Activated CD4-positive, alpha-beta T cell treated with anti-CD3 and anti-CD28 coated beads for 36 hours (primary cell): ENCODE measurements at regions not wholly inside any gene's neighbourhood (a gene's known extent, or its start where the extent isn't known, plus 50 kb on each side); places are given as distances from the start of the nearest gene placed in this dataset.

Experiments used
- ATAC-seq: fragments of 200-7000 bp; cut with Tn5 transposase; one replicate; pipeline ENCODE4 v1.10.0; 2021; ENCODE audit warnings: mild to moderate bottlenecking, moderate library complexity
- CTCF ChIA-PET: fragments of 350-600 bp; sonication (Branson Sonifier 250); formaldehyde crosslinking; loops from one replicate; lab custom pipeline; 2021; ENCODE audit warnings: antibody characterized with exemption; lab: Charles Lee
- POLR2A ChIA-PET: fragments of 350-600 bp; sonication (Branson Sonifier 250); formaldehyde crosslinking; loops from one replicate; lab custom pipeline; 2021; ENCODE audit warnings: antibody characterized with exemption, inconsistent platforms; lab: Charles Lee
- DNase-seq: peaks from one replicate; pipeline ENCODE4 v3.0.0-alpha.2; 2020
- H3K27ac Mint-ChIP-seq: one replicate; pipeline ENCODE4 v1.8.0; 2021; ENCODE audit warnings: mixed read lengths
- H3K27me3 Mint-ChIP-seq: one replicate; pipeline ENCODE4 v1.8.0; 2021; ENCODE audit warnings: mixed read lengths
- H3K36me3 Mint-ChIP-seq: one replicate; pipeline ENCODE4 v1.8.0; 2021; ENCODE audit warnings: low read depth, mixed read lengths
- H3K4me1 Mint-ChIP-seq: one replicate; pipeline ENCODE4 v1.8.0; 2021; ENCODE audit warnings: mixed read lengths
- H3K4me3 Mint-ChIP-seq: one replicate; pipeline ENCODE4 v1.8.0; 2021; ENCODE audit warnings: mild to moderate bottlenecking, moderate library complexity, mixed read lengths
- H3K9me3 Mint-ChIP-seq: one replicate; pipeline ENCODE4 v1.8.0; 2021; ENCODE audit warnings: low read depth, mixed read lengths
- intact Hi-C, 2 experiments: fragments of 100-400 bp; cut with DNase I in 1 of 2; cut with micrococcal nuclease in 1 of 2; formaldehyde crosslinking; loops; one replicate each; pipeline versions ENCODE4 v1.14.2 to v1.15.1; 2022 to 2024; cut with DNase I, micrococcal nuclease

DNA sequence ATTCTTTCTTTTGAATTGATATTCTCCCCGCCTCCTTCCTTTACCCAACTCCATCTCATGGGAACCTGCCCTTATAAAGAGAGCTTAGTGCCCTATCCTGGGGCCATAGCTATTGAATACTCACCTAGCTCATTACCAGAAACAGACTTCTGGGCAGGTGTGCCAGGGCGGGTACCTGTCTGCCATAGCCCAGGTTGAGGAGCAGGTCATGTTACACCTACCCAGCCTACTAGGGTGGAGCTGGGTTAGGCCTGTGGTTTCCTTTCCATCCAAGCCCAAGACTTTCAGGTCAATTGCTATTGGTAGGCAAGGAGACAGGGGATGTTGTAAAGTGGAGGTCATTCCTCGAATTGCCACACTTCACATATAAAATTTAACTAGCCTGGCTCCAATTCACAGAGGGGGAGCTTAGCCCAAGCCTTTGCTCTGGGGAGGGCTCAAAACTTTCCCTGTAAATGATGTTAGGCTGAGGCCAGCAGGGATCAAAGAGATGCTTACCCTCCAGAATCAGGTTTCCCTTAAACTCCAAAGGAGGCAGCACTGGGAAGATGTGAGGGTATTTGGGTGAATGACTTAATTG is 87.1 kb upstream of the IPO9 start:
- Mint-ChIP-seq H3K36me3 (no peaks in the 10 kb centered on the region), H3K9me3 (no peaks in the 10 kb centered on the region), H3K27ac (no peak overlapping the region), H3K4me1 (peaks cover 9% of the 10 kb centered on the region), H3K27me3 (peaks cover 6% of the 10 kb centered on the region), H3K4me3 (no peak overlapping the region)
- ATAC-seq (no peak), DNase-seq (no peak)
- ChIA-PET POLR2A (no interaction called here), CTCF (interaction anchor here (1.0 to 1.3 kb wide), 3 partner anchors 10 to 37 kb away, joined by 3 read pairs; no protein-coding TSS in a partner anchor)
- intact Hi-C loops: no loop called here

DNA sequence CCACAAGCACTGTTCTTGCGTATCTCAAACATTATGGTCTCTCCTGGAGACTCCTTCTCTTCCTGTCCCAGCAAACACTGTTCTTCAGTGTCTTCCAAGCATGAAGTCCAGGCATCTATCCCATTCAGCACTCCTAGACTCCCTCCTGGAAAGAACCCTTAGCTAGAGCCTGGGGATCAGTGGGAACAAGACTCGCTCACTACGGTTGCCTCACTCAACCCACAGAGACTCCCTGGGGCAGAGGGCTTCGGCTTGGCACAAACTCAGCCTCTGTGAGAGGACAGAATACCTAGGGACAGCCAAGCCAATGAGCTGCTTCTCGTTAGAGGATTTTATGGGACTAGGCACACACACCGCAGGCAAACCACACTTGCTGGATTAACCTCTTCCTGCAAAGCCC is 86.5 kb upstream of the IPO9 start:
- H3K9me3 Mint-ChIP-seq: no peaks in the 10 kb centered on the region
- H3K27me3 Mint-ChIP-seq: peaks cover 6% of the 10 kb centered on the region
- intact Hi-C loops: no loop called here
- DNase-seq: no peak
- no peak for ATAC-seq
- no peaks in the 10 kb centered on the region for H3K36me3 Mint-ChIP-seq
- H3K27ac Mint-ChIP-seq: no peak overlapping the region
- POLR2A ChIA-PET: no interaction called here
- no peak overlapping the region for H3K4me3 Mint-ChIP-seq
- peaks cover 9% of the 10 kb centered on the region for H3K4me1 Mint-ChIP-seq
- CTCF ChIA-PET: interaction anchor here (0.6 to 1.3 kb wide), 4 partner anchors 11 to 38 kb away, joined by 3 read pairs; no protein-coding TSS in a partner anchor

DNA sequence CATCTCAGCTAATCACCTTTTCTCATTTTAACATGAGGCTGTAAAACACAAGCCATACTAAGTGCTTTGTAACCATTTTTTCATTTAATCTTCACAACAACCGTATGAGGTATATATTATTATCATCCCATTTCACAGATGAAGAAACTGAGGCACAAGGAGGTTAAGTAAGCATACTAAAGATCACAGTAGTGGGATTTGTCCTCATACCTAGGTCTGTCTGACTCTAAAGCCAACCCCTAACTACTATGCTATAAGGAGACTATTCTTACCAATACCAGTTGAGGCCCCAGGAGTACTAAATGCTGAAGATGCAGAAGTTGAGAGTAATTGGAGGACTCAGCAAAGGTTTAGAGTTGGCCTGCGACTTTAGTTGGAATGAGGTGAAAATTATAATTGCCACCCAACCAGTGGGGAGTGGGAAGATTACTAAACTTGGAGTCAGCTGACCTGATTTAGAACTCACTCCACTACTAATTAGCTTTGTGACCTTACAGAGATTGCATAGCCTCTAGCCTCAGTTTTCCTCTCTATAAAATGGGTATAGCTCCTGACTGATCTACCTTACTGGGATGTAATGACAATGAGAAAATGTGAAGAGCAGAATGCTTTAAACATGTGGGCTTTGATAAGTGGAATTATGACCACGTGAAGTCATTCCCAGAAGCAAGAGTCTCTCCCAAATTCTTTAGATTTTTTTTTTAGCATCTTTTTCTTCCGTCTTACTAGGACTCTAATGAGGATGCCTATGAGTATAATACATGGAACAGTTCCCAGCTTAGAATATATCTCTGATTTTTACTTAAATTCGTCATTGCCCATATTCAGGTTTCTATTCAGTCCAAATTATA is 85.8 kb upstream of the IPO9 start:
- Mint-ChIP-seq H3K27ac (no peak overlapping the region), H3K9me3 (no peaks in the 10 kb centered on the region), H3K4me1 (peaks cover 9% of the 10 kb centered on the region), H3K36me3 (no peaks in the 10 kb centered on the region), H3K4me3 (no peak overlapping the region), H3K27me3 (peaks cover 4% of the 10 kb centered on the region)
- CTCF ChIA-PET: interaction anchor here (0.6 to 1.2 kb wide), 4 partner anchors 11 to 1009 kb away, joined by 3 to 5 read pairs (median 3); no protein-coding TSS in a partner anchor
- no peak for DNase-seq
- intact Hi-C loops: no loop called here
- POLR2A ChIA-PET: interaction anchor here (0.6 kb wide), 1 partner anchor 33 kb away, joined by 5 read pairs; no protein-coding TSS in a partner anchor
- ATAC-seq: no peak

DNA sequence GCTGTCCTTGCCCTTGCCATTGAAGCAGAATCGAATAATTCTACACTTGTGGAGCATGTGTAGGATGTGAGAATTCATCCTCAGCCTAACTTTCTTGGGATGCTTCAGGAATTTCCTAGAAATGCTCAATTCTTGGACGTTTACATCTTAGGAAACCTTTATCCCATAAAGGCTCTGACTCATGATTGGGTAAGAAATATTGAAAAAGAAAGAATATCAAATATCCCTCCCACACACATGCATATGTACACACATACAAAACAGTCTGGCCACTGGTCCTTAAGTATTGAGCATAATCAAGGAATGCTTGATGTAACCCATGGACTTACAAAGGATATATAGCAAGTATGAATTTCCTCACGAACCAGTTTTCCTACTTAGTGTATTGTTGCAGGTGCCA is 83.9 kb upstream of the IPO9 start:
- CTCF ChIA-PET: interaction anchor here (0.7 to 1.1 kb wide), 2 partner anchors 113 to 262 kb away, joined by 3 read pairs; no protein-coding TSS in a partner anchor
- intact Hi-C loops: no loop called here
- H3K27ac Mint-ChIP-seq: no peak overlapping the region
- H3K4me1 Mint-ChIP-seq: peaks cover 5% of the 10 kb centered on the region
- no peaks in the 10 kb centered on the region for H3K9me3 Mint-ChIP-seq
- ATAC-seq: no peak
- DNase-seq: no peak
- peaks cover 4% of the 10 kb centered on the region for H3K27me3 Mint-ChIP-seq
- no peak overlapping the region for H3K4me3 Mint-ChIP-seq
- POLR2A ChIA-PET: interaction anchor here (0.6 kb wide), 1 partner anchor 36 kb away, joined by 8 read pairs; no protein-coding TSS in a partner anchor
- H3K36me3 Mint-ChIP-seq: no peaks in the 10 kb centered on the region

DNA sequence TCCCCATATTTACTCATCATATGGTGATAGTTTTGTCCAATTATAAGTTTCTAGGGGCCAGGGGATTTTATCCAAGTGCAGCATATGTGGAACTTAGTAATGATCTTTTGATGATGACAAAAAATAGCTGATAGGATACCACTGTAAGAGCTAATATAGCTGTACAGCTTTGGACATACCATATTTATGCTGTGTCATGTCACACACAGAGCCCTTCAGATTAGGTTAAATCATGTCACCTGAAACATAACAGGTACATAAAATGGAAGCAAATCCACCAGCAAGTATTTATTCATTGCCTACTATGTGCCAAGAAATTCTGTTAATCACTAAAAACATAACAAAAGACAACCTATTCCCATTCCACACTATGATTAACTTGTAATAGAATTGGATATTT is 82.8 kb upstream of the IPO9 start:
- H3K27me3 Mint-ChIP-seq: peaks cover 2% of the 10 kb centered on the region
- POLR2A ChIA-PET: no interaction called here
- no peak for ATAC-seq
- intact Hi-C loops: no loop called here
- H3K4me1 Mint-ChIP-seq: peaks cover 5% of the 10 kb centered on the region
- CTCF ChIA-PET: interaction anchor here (1.0 kb wide), 1 partner anchor 47 kb away, joined by 3 read pairs; no protein-coding TSS in a partner anchor
- H3K27ac Mint-ChIP-seq: no peak overlapping the region
- no peak overlapping the region for H3K4me3 Mint-ChIP-seq
- H3K36me3 Mint-ChIP-seq: no peaks in the 10 kb centered on the region
- H3K9me3 Mint-ChIP-seq: no peaks in the 10 kb centered on the region
- no peak for DNase-seq

DNA sequence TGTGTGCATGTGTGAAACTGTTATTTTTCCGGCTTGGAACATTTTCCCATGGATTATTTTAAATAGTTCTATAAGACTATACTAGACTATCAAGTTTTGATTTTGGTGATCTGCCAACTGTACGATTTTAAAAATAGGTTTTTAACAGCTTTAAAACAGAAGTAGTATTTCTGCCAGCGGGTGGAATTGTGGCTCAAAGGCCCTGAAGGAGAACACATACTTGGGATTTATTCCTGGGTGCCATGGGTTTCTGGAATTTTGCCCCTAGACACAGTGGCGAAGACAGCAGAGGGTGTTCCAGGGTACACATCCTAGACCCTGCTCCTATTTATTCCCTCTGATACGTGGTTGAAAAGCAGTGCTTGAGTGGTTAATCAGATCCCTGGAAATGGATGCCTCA is 81.7 kb upstream of the IPO9 start:
- H3K36me3 Mint-ChIP-seq: no peaks in the 10 kb centered on the region
- no peaks in the 10 kb centered on the region for H3K9me3 Mint-ChIP-seq
- H3K4me3 Mint-ChIP-seq: no peak overlapping the region
- ChIA-PET POLR2A (no interaction called here), CTCF (interaction anchor here (0.6 kb wide), 1 partner anchor 132 kb away, joined by 4 read pairs; no protein-coding TSS in a partner anchor)
- peaks cover 2% of the 10 kb centered on the region for H3K27me3 Mint-ChIP-seq
- H3K4me1 Mint-ChIP-seq: peaks cover 10% of the 10 kb centered on the region
- intact Hi-C loops: no loop called here
- no peak overlapping the region for H3K27ac Mint-ChIP-seq
- DNase-seq (no peak), ATAC-seq (no peak)

DNA sequence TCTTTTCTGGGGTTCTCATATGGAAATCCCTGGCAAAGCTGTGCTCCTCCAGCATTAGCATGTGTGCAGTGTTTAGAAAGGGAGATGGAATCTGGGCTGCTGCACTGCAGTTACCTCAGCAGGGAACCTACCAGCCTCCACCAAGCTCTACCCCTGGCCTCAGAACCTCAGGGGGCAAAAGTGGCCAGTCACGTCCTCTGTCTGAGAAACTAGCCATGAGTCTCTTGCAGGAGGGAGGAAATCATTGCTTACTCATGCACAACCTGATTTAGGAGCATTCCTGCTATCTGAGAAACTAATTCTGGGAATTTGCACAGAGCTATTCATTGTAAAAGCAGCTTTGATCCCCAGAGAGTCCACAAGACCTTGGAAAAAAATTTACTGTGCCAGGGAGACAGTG is 80.6 kb upstream of the IPO9 start:
- no peak overlapping the region for H3K4me3 Mint-ChIP-seq
- CTCF ChIA-PET: interaction anchor here (0.7 to 0.8 kb wide), 2 partner anchors 11 to 189 kb away, joined by 3 to 4 read pairs; no protein-coding TSS in a partner anchor
- ATAC-seq (no peak), DNase-seq (no peak)
- POLR2A ChIA-PET: no interaction called here
- H3K27ac Mint-ChIP-seq: no peak overlapping the region
- H3K36me3 Mint-ChIP-seq: no peaks in the 10 kb centered on the region
- no peaks in the 10 kb centered on the region for H3K9me3 Mint-ChIP-seq
- intact Hi-C loops: no loop called here
- peaks cover 2% of the 10 kb centered on the region for H3K27me3 Mint-ChIP-seq
- H3K4me1 Mint-ChIP-seq: peaks cover 10% of the 10 kb centered on the region

DNA sequence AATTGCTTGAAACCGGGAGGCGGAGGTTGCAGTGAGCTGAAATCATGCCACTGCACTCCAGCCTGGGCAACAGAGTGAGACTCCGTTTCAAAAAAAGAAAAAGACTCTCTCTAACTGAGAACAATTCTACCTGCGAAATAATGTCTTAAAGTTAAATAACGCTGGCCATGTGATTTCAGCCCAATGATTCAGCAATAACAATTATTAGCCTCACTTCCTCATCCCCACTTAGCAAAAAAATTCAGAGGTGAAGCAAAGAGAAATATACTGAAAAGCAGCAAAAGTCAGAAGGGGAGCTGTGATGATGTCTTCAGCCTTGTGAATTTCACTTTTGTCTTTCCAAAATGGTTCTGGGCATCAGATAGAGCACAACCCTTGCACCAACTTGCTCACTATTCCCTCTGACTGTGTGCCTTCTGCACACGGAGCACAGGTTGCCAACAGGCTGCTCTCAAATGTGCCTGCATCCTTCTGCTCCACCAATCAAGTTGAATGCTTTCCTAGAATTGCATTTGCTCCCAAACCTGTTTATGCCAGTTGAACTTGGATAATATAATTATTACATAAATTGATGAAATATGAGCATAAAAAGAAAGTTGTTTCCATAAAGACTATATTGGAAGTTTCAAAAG is 79.8 kb upstream of the IPO9 start:
- intact Hi-C loops: no loop called here
- no peaks in the 10 kb centered on the region for H3K36me3 Mint-ChIP-seq
- H3K4me1 Mint-ChIP-seq: peaks cover 10% of the 10 kb centered on the region
- no peak for DNase-seq
- H3K4me3 Mint-ChIP-seq: no peak overlapping the region
- no peak for ATAC-seq
- CTCF ChIA-PET: interaction anchor here (0.8 to 1.0 kb wide), 2 partner anchors 10 to 190 kb away, joined by 3 to 4 read pairs; no protein-coding TSS in a partner anchor
- H3K9me3 Mint-ChIP-seq: no peaks in the 10 kb centered on the region
- no peak overlapping the region for H3K27ac Mint-ChIP-seq
- peaks cover 2% of the 10 kb centered on the region for H3K27me3 Mint-ChIP-seq
- POLR2A ChIA-PET: no interaction called here

DNA sequence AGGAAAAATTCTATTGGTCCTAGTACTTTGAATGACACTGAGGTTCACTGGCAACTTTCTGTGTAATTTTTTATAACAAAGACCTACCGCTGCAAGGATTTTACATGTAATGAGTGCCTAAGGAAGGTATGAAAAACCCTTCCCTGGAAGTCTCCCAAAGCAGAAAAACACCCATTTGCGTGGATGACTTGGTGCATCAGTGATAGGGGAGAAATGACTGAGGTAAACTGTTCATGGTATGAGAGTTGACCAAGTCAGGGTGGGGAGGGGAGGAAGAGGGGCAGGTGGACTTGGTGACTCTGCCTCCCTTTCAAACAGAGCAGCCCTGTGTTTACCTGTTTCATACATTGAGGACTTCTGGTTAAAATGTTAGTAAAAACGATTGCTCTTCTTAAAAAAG is 78.8 kb upstream of the IPO9 start:
- Mint-ChIP-seq H3K27me3 (peaks cover 2% of the 10 kb centered on the region), H3K36me3 (no peaks in the 10 kb centered on the region), H3K27ac (no peak overlapping the region), H3K4me1 (peaks cover 10% of the 10 kb centered on the region), H3K4me3 (no peak overlapping the region), H3K9me3 (no peaks in the 10 kb centered on the region)
- CTCF ChIA-PET: no interaction called here
- DNase-seq: no peak
- POLR2A ChIA-PET: no interaction called here
- no peak for ATAC-seq
- intact Hi-C loops: no loop called here

DNA sequence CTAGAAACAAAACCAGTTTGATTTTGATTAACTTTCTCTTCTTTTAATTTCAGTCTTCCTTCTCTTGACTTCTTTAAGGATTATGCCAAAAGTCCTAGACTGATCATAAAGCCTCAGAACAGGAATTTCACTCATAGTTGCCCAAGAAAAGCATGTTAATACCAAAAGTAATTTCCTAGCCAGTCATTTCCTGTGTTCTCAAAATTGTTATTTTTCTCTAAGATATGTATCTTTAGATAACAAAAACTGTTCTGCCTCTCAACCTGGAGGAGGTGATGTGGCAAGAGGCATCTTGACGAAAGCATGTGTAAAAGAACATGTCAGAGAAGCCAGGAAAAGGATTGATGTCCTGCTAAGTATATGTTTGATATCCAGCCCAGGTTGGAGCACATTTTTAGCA is 78.0 kb upstream of the IPO9 start:
- ATAC-seq (peak; percentile 42), DNase-seq (no peak)
- intact Hi-C loops: no loop called here
- Mint-ChIP-seq H3K36me3 (no peaks in the 10 kb centered on the region), H3K27ac (no peak overlapping the region), H3K27me3 (peaks cover 2% of the 10 kb centered on the region), H3K4me3 (no peak overlapping the region), H3K9me3 (no peaks in the 10 kb centered on the region), H3K4me1 (peaks cover 10% of the 10 kb centered on the region)
- ChIA-PET POLR2A (no interaction called here), CTCF (no interaction called here)

DNA sequence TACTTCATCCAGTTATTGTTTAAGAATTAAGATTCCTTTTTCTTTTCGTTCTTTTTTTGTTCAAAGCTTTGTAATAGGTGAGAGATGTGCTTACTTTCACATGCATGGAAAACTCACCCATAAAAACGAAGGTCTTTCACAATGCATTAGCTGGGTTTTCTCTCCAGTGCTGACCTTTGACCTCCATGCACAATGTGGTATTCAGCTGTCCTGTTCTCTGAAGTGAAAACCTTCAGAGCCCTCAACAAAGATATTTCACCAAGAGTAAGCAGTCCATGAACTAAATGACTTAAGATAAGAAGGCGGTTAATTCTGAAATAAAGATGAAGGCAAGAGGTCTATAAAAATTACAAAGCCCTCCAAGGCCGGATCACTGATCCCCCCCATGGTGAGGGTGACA is 77.1 kb upstream of the IPO9 start:
- CTCF ChIA-PET: interaction anchor here (0.6 to 0.7 kb wide), 2 partner anchors 27 to 41 kb away, joined by 3 to 4 read pairs; no protein-coding TSS in a partner anchor
- POLR2A ChIA-PET: no interaction called here

More for the DNA sequence above, 77.1 kb upstream of the IPO9 start:
- peaks cover 14% of the 10 kb centered on the region for H3K4me1 Mint-ChIP-seq
- ATAC-seq: no peak
- no peak overlapping the region for H3K27ac Mint-ChIP-seq
- no peaks in the 10 kb centered on the region for H3K36me3 Mint-ChIP-seq
- no peak for DNase-seq
- H3K9me3 Mint-ChIP-seq: no peaks in the 10 kb centered on the region
- intact Hi-C loops: no loop called here
- H3K4me3 Mint-ChIP-seq: no peak overlapping the region
- H3K27me3 Mint-ChIP-seq: peaks cover 2% of the 10 kb centered on the region
